Tibial nerve (tissue), 3 donors: ENCODE measurements at regions not wholly inside any gene's neighbourhood (a gene's known extent, or its start where the extent isn't known, plus 50 kb on each side); places are given as distances from the start of the nearest gene placed in this dataset.

ENCODE experiments used
- POLR2A ChIP-seq, 2 donors: fragments of 450-650 bp; IDR thresholded peaks; one replicate each; pipeline ENCODE4 v1.6.1; 2017; ENCODE audit warnings: antibody characterized with exemption in 2 of 2, mild to moderate bottlenecking in 2 of 2, moderate library complexity in 2 of 2
- TF ChIP-seq, protein P1 (sequence below), 5 experiments: fragments of 200-600 bp in 3 of 5; fragments of 450-650 bp in 2 of 5; sonication (generic) in 3 of 5; IDR thresholded peaks; one replicate each; pipeline ENCODE4 v1.5.1; 2016 to 2019; ENCODE audit warnings: antibody characterized with exemption in 5 of 5, mild to moderate bottlenecking in 3 of 5, moderate library complexity in 2 of 5

DNA sequence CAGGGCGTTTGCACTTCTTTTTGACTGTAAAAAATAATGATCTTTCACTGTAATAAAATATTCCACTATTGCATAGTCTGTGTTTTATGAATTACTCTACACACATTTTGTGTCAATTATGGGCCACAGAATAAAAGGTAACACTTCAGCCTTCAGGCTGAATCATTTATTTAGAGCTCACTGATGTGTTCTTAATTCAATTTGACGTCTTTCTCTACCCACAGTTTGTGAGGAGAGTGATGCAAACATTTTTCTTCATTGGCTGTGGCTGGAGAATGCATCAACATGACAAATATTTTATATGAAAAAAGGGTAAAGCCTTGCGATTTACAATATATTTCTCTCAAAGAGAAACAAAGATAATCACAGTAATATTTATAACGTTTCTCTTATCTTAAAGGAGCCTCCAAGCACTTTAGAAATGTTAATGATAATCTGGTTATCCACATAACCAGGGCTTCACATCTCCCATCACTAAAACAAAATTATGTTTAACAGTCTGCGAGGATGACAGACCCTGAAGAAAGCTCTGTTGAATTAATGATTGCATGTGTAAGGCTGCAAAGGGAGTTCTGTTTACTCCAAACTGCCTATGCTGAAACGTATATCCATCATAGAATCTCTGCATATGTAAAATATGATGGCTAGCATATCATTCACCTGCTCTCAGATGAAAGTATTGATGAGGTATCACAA is 951.3 kb downstream of the ZPLD1 start:
- TF ChIP-seq, protein P1, sequence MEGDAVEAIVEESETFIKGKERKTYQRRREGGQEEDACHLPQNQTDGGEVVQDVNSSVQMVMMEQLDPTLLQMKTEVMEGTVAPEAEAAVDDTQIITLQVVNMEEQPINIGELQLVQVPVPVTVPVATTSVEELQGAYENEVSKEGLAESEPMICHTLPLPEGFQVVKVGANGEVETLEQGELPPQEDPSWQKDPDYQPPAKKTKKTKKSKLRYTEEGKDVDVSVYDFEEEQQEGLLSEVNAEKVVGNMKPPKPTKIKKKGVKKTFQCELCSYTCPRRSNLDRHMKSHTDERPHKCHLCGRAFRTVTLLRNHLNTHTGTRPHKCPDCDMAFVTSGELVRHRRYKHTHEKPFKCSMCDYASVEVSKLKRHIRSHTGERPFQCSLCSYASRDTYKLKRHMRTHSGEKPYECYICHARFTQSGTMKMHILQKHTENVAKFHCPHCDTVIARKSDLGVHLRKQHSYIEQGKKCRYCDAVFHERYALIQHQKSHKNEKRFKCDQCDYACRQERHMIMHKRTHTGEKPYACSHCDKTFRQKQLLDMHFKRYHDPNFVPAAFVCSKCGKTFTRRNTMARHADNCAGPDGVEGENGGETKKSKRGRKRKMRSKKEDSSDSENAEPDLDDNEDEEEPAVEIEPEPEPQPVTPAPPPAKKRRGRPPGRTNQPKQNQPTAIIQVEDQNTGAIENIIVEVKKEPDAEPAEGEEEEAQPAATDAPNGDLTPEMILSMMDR (IDR thresholded peaks at IDR 0.05) = no peak
- TF ChIP-seq POLR2A (IDR thresholded peaks at IDR 0.05) = no peak
